ENCODE measurements at regions not wholly inside any gene's neighbourhood (a gene's known extent, or its start where the extent isn't known, plus 50 kb on each side); places are given as distances from the start of the nearest gene placed in this dataset.

DNA sequence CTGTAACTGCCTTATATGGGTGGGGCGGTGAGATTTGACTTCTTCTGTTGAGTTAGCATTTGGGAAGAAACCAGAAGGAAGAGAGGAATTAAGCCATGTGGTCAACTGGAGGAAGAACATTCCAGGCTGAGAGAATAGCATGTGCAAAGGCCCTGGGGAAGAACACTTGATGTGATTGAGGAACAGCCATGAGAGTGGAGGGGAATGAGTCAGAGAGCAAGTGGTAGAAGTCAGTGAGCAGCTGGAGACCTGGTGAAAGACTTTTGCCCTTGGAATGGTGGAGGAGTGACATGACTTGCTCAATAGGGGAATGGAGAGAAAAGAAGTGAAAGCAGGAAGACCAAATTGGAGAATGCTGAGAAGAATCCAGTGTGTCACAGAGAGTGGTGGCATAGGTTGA is 327.8 kb upstream of the HAND2 start:
- Histone ChIP-seq H3K4me1 (ENCODE audit: insufficient read depth, low read length, poor library complexity, severe bottlenecking) (no peaks in the 10 kb centered on the region), H3K4me3 (ENCODE audit: low read length, poor library complexity, severe bottlenecking) (no peak overlapping the region), H3K9ac (ENCODE audit: low read depth, low read length, poor library complexity, severe bottlenecking) (no peak overlapping the region), H3F3A (ENCODE audit: low read depth) (no peaks in the 10 kb centered on the region), H2AFZ (ENCODE audit: low read length) (no peak overlapping the region), H3K4me2 (ENCODE audit: low read depth, low read length, poor library complexity, severe bottlenecking) (no peak overlapping the region), H3K9me3 (ENCODE audit: insufficient read depth, low read depth, low read length) (no peaks in the 10 kb centered on the region), H4K20me1 (ENCODE audit: insufficient read depth, low read length, poor library complexity, severe bottlenecking) (no peaks in the 10 kb centered on the region), H3K79me2 (ENCODE audit: insufficient read depth, low read length) (no peaks in the 10 kb centered on the region), H3K36me3 (ENCODE audit: insufficient read depth, low read length) (no peaks in the 10 kb centered on the region), H3K9me2 (replicated peaks; ENCODE audit: low read depth, low read length) (no peaks in the 10 kb centered on the region), H3K27me3 (ENCODE audit: insufficient read depth, low read length, poor library complexity, severe bottlenecking) (no peaks in the 10 kb centered on the region)
- no peak for TF ChIP-seq EZH2phosphoT487 (IDR thresholded peaks at IDR 0.05; ENCODE audit: borderline replicate concordance)
- TF ChIP-seq, protein P1, sequence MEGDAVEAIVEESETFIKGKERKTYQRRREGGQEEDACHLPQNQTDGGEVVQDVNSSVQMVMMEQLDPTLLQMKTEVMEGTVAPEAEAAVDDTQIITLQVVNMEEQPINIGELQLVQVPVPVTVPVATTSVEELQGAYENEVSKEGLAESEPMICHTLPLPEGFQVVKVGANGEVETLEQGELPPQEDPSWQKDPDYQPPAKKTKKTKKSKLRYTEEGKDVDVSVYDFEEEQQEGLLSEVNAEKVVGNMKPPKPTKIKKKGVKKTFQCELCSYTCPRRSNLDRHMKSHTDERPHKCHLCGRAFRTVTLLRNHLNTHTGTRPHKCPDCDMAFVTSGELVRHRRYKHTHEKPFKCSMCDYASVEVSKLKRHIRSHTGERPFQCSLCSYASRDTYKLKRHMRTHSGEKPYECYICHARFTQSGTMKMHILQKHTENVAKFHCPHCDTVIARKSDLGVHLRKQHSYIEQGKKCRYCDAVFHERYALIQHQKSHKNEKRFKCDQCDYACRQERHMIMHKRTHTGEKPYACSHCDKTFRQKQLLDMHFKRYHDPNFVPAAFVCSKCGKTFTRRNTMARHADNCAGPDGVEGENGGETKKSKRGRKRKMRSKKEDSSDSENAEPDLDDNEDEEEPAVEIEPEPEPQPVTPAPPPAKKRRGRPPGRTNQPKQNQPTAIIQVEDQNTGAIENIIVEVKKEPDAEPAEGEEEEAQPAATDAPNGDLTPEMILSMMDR (conservative IDR thresholded peaks at IDR 0.05; ENCODE audit: low read length), result no peak

DNA sequence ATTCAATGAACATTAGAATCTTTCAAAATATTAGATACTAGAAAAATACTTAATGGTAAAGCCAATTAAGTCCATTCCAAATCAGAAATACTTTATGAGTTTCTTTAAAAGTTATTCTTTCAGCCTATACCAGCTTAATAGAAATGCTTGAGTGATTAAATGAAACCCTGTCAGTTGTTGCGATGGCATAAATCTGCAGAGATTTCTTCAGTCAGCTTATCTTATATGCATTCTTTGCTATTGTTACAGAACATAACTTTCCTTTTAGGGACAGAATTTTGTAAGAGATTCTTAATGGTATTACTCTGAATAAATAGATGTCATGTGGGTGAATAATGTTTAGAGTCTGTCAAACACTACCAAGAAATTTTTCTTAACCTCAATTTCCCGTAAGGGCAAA is 325.0 kb upstream of the HAND2 start:
- Histone ChIP-seq H3K9me3 (ENCODE audit: insufficient read depth, low read depth, low read length) (no peaks in the 10 kb centered on the region), H2AFZ (ENCODE audit: low read length) (no peak overlapping the region), H3K4me3 (ENCODE audit: low read length, poor library complexity, severe bottlenecking) (no peak overlapping the region), H3K4me2 (ENCODE audit: low read depth, low read length, poor library complexity, severe bottlenecking) (no peak overlapping the region), H3K4me1 (ENCODE audit: insufficient read depth, low read length, poor library complexity, severe bottlenecking) (no peaks in the 10 kb centered on the region), H3K79me2 (ENCODE audit: insufficient read depth, low read length) (no peaks in the 10 kb centered on the region), H4K20me1 (ENCODE audit: insufficient read depth, low read length, poor library complexity, severe bottlenecking) (no peaks in the 10 kb centered on the region), H3K36me3 (ENCODE audit: insufficient read depth, low read length) (no peaks in the 10 kb centered on the region), H3K9ac (ENCODE audit: low read depth, low read length, poor library complexity, severe bottlenecking) (no peak overlapping the region), H3K27me3 (ENCODE audit: insufficient read depth, low read length, poor library complexity, severe bottlenecking) (no peaks in the 10 kb centered on the region), H3F3A (ENCODE audit: low read depth) (no peaks in the 10 kb centered on the region), H3K9me2 (replicated peaks; ENCODE audit: low read depth, low read length) (no peaks in the 10 kb centered on the region)
- TF ChIP-seq, protein P1 (conservative IDR thresholded peaks at IDR 0.05; ENCODE audit: low read length), result no peak
- TF ChIP-seq EZH2phosphoT487 (IDR thresholded peaks at IDR 0.05; ENCODE audit: borderline replicate concordance), result no peak

DNA sequence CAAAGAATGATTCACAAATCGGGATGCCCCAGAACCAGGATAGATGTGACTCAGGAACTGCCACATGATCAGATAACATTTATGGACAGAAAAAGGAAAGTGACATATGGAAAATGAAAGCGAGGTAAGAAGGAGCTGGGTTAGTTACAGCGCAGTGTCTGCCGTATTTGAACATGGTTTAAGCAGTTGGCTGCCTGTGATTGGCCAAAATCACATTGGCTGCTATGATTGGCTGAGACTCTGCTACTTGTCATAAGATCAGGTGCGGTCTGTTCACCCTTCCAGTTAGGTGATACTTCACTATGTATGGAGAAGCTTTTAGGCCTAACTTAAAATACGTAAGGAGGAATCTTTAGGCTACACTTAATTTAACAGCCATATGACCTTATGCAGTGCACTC is 322.7 kb upstream of the HAND2 start:
- Histone ChIP-seq H3K27me3 (ENCODE audit: insufficient read depth, low read length, poor library complexity, severe bottlenecking) (no peaks in the 10 kb centered on the region), H3K4me3 (ENCODE audit: low read length, poor library complexity, severe bottlenecking) (no peak overlapping the region), H3K4me1 (ENCODE audit: insufficient read depth, low read length, poor library complexity, severe bottlenecking) (no peaks in the 10 kb centered on the region), H3K9me2 (replicated peaks; ENCODE audit: low read depth, low read length) (no peaks in the 10 kb centered on the region), H3K79me2 (ENCODE audit: insufficient read depth, low read length) (no peaks in the 10 kb centered on the region), H3K9ac (ENCODE audit: low read depth, low read length, poor library complexity, severe bottlenecking) (no peak overlapping the region), H4K20me1 (ENCODE audit: insufficient read depth, low read length, poor library complexity, severe bottlenecking) (no peaks in the 10 kb centered on the region), H3K36me3 (ENCODE audit: insufficient read depth, low read length) (no peaks in the 10 kb centered on the region), H3F3A (ENCODE audit: low read depth) (no peaks in the 10 kb centered on the region), H3K9me3 (ENCODE audit: insufficient read depth, low read depth, low read length) (no peaks in the 10 kb centered on the region), H3K4me2 (ENCODE audit: low read depth, low read length, poor library complexity, severe bottlenecking) (no peak overlapping the region), H2AFZ (ENCODE audit: low read length) (no peak overlapping the region)
- TF ChIP-seq, protein P1 (conservative IDR thresholded peaks at IDR 0.05; ENCODE audit: low read length), result no peak
- TF ChIP-seq EZH2phosphoT487 (IDR thresholded peaks at IDR 0.05; ENCODE audit: borderline replicate concordance), result no peak

Measured in Loucy (cell line).